HG03342 (cell line): ENCODE measurements at regions not wholly inside any gene's neighbourhood (a gene's known extent, or its start where the extent isn't known, plus 50 kb on each side); places are given as distances from the start of the nearest gene placed in this dataset.

Experiments used
- ATAC-seq: cut with Tn5 transposase; IDR thresholded peaks from one replicate; pipeline ENCODE4 v1.9.1; 2021; ENCODE audit warnings: mild to moderate bottlenecking, moderate library complexity; ENCODE audit not compliant: unreplicated experiment

DNA sequence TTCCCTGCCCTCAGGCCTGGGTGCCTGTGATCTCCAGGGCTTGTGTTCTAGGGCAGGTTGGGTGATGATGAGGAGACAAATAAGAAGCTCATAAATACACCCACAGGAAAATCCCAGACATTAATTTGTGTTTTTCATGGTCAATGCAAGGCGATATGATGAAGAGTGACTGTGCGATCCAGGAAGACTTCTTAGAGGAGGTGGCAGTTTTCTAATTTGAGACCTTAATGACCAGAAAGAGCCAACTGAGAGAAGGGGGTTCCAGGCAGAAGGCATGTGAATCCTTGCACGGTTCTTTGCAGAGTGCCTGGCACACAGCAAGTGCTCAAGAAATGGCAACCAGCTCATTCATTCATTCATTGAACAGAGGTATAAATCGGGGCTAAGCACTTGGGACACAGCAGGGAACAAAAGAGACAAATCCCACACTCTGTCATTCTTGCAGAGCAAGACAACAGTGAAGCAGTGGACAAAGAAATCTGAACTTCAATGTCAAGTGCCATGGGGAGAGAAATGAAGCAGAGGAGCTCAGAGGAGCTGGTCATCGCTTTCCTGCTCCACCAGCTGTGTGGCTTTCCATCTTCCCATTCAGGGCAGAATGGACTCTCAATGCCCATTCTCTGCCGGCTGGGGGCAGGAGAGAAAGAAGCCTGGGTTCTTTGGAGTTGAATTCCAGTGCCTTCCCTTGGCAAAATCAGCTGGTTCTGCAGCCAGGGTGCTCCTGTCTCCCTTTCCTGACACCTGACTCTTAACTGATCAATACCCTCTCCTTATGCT, 128.3 kb downstream of the AACS start:
- no peak for ATAC-seq

- ATAC-seq: no peak
Measured at GRCh38 chr12:125194163-125194773, 129.0 kb downstream of the AACS start.

DNA sequence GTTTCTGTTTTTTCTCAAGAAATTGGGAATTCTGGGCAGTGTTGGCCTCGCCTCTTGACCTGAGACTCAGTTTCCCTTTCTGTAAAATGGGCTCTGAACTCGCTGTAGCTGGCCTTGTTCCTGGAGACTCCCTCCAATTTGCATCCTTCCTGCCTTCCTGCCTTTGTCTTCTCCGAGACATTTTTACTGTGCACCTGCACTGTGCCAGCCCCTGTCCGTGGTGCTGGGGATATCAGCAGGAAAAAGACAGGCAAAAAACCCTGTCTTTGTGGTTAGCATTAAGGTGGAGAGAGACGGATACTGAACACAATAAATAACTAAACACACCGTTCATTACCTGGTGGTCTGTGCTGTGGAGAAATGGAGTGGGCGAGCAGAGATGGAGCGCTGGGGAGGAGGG, 129.8 kb downstream of the AACS start:
- ATAC-seq: no peak

DNA sequence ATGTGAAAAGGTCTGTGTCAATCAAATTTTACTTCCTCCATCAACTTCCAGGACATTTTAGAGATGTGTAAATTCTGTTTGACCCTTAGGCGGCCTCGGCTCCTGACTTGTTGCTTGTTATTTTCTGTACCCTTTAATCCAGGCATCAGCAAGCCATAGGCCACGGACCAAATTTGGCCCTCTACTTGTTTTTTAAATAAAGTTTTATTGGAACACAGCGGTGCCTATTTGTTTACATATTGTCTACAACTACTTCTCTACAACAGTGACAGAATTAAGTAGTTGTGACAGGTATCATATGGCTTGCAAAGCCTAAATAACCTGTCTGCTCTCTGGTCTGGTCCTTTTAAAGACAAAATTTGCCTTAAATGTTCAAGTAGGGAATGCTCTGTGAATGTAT, 132.1 kb downstream of the AACS start:
- no peak for ATAC-seq

DNA sequence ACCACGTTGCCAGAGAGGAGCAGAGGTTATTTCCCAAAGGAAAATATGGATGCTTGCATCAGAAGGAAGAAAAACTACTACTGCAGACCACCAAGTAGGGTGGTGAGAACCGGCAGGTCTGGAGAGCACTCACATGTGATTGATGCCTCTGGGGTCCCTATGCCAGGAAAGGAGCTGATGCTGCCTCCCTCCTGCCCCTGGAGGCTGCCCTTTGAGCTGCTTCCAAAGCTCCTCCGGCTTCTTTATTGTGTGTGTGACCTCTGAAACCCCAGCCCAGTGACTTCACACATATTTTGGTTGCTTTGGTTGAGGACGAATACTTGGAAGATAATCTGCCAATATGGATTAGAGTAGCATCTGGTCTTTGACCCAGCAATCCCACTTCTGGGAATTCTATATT, 133.4 kb downstream of the AACS start:
- ATAC-seq: no peak

DNA sequence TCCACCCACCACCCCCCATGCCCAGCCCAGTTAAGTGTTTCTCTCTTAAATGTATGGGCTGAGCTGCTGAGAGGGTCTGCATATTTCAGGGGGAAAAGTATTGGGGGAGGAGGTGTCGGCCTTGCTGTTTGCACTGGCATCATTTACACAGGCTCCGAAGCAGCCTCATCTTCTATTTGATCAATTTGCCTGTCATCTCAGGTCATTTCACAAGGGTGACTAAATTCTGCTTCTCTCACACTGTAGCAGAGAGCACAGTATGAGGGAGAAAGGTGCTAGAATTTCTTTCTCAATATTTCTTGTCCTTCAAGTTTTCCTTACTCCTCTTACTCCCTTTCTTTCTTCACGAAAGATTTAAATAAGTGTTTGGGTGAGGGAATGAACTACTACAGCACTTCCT, 135.9 kb downstream of the AACS start:
- ATAC-seq: no peak

- ATAC-seq: no peak
Measured at GRCh38 chr12:125201940-125202339, 136.7 kb downstream of the AACS start.

- ATAC-seq: no peak
Measured at GRCh38 chr12:125202421-125202820, 137.2 kb downstream of the AACS start.

GRCh38 chr12:125203145-125203765, 138.0 kb downstream of the AACS start:
- no peak for ATAC-seq

- ATAC-seq: no peak
Measured at GRCh38 chr12:125205386-125205785, 140.2 kb downstream of the AACS start.

GRCh38 chr12:125206711-125207110, 141.5 kb downstream of the AACS start:
- ATAC-seq: no peak

DNA sequence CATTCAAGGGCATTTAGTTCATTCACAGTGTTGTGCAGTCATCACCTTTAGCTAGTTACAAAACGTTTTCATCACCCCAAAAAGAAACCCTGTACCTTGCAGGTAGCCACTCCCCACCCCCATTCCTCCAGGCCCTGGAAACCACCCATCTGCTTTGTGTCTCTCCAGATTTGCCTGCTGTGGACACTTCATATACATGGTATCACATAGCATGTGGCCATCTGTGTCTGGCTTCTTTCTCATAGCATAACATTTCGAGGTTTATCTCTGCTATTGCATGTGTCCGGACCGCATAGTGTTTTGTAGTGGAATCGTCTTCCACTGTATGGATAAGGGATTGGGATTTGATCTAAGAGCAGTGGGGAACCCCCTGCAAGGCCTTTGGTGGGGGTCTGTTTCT, 143.1 kb downstream of the AACS start:
- ATAC-seq: no peak

DNA sequence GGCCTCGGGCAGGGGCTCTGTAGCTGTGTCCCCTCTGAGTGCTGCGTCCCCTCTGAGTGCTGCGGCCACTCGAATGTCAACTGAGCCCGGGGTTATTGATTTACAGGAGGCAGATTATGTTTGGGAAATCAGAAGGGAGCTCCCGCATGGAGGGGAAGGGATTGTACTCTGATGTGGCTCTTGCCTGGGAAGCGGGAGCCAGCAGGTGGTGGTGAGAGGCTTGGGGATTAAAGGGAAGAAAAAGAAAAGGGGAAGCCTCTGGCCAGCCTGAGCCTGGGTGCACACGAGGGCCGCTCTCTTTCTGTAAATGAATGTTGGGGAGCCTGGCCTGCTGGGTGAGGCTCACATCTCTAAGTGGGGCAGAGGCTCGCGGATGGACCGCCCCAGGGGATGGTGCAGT, 143.7 kb downstream of the AACS start:
- ATAC-seq: no peak

- ATAC-seq: no peak
Measured at GRCh38 chr12:125210104-125210755, 145.0 kb downstream of the AACS start.

- ATAC-seq: no peak
Measured at GRCh38 chr12:125211464-125211863, 146.2 kb downstream of the AACS start.

DNA sequence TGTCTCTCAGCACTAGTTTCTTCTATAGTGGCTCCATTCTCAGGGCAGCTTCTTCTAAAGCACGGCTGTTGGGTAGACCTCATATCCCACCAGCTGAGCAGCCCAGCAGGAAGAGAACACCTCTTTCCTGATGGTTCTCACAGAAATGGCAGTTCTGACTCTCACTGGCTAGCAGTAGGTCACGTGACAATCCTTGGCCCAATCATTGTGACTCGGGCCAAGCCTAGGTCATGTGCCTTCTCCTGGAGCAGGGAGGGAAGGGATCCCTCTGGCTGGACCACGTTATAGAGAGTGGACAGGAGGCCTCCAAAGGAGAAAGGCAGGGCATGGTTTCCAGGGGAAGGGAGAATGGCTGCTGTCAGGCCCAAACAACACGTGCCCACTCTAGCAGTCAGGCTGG, 149.1 kb downstream of the AACS start:
- ATAC-seq: no peak

DNA sequence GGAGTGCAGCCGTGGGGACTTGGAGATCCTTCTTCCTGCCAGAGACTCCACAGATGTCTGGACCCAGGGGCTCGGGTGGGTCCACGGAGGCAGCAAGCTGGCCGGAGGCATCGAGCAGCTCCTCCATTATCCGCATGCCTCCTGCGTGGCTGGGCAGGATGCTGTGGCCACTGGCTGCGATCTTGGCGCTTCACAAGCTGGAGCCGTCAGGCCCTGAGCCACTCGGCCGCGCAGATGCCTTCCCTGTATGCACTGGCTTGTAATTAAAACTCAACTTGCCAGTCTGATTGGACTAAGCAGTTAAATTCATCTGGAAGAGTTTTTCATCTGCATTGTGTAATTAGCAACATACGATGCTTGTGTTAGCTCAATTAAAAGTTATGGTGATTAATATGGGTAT, 151.5 kb downstream of the AACS start:
- no peak for ATAC-seq

- no peak for ATAC-seq
Measured at GRCh38 chr12:125217308-125217707, 152.1 kb downstream of the AACS start.

GRCh38 chr12:125218952-125219351, 153.7 kb downstream of the AACS start:
- no peak for ATAC-seq

DNA sequence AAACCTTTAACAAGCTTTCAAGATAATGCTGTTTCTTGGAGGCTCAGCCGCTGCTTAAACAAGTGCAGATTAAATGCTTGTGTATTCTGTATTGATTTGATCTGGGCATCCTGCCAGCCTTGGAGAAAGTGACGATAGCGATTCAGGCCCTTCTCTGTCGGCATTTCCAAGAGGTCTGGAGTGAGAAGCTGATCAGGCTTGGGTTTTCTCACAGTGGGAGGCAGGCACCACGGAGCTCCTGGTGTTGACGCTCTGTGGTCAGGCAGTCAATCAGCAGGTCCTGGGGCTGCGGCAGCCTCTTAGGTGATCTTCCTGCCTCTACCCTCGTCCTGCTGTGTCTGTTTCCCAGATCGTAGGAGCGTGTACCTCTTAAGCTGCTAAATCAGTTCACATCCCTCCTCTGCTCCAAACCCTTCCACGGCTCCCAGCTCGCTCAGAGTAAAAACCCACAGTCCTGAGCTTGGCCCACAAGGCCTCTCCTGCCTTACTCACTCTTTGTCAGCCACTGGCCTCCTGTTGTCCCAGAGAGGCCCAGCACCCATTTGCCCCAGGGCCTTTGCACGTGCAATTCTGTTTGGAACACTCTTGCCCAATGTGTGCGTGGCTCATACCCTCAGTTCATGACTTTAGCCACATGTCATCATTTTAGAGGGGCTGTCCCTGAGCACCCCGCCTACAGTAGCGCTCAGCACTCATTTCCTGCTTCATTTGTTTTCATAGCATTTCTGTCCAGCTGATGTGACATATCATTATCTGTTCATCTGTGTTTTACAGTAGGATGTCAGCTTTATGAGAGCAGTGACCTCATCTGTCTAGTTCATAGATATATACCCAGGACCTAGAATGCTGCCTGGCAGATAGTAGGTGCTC, 155.4 kb downstream of the AACS start:
- ATAC-seq: no peak

DNA sequence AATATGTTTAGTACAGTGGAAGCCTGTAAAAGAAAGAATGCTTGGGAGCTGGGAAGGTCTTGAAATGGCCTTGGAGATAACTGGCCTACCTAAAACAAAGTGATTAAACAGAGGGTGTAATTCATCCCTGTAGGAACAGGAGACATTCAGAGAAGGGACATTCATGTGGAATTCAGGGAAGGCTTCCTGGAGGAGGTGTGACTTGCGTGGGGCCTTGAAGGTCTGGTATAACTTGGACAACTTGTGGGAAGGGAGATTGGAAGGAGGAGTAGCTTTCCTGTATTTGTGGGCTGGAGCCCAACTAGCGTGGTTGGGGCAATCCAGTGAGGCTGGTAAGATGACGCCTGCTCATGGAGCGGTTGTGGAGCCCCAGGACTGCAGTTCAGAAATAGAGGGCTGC, 156.4 kb downstream of the AACS start:
- no peak for ATAC-seq
